ENCODE measurements at regions not wholly inside any gene's neighbourhood (a gene's known extent, or its start where the extent isn't known, plus 50 kb on each side); places are given as distances from the start of the nearest gene placed in this dataset.
A peak's percentile ranks its signal among the peaks of the same experiment; 100 is the strongest.

DNA sequence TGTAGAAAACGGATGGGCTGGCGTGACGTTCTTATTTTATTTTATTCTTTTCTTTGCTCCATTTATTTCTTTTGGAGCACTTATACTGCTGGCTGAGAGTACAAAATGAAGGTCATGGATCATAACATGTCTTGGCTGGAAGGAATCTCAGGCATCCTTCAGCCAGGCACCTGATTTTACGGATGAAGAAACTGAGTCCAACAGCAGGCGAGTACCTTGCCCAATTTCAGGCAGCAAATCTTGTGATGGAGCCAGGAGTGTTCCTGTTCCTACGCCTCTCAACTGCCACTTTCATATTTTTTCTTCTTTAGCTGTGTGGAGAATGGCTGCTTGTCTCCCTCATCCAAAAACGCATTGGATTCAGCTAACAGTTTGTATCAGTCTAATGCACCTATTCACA is 332.1 kb upstream of the IGFBP7 start:
- H3K4me3 ChIP-seq (ENCODE audit: low read depth, low read length), result no peak overlapping the region
- TF ChIP-seq, protein P1, sequence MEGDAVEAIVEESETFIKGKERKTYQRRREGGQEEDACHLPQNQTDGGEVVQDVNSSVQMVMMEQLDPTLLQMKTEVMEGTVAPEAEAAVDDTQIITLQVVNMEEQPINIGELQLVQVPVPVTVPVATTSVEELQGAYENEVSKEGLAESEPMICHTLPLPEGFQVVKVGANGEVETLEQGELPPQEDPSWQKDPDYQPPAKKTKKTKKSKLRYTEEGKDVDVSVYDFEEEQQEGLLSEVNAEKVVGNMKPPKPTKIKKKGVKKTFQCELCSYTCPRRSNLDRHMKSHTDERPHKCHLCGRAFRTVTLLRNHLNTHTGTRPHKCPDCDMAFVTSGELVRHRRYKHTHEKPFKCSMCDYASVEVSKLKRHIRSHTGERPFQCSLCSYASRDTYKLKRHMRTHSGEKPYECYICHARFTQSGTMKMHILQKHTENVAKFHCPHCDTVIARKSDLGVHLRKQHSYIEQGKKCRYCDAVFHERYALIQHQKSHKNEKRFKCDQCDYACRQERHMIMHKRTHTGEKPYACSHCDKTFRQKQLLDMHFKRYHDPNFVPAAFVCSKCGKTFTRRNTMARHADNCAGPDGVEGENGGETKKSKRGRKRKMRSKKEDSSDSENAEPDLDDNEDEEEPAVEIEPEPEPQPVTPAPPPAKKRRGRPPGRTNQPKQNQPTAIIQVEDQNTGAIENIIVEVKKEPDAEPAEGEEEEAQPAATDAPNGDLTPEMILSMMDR (IDR thresholded peaks at IDR 0.05; ENCODE audit: control insufficient read depth, extremely low read depth, insufficient read depth), result no peak
- DNase-seq (ENCODE audit: low read depth), result no peak

- TF ChIP-seq, protein P1 (IDR thresholded peaks at IDR 0.05; ENCODE audit: control insufficient read depth, extremely low read depth, insufficient read depth), result no peak
- DNase-seq (ENCODE audit: low read depth), result no peak
- no peak overlapping the region for H3K4me3 ChIP-seq (ENCODE audit: low read depth, low read length)
These were observed 327.5 kb upstream of the IGFBP7 start for GRCh38 chr4:57437649-57438048.

DNA sequence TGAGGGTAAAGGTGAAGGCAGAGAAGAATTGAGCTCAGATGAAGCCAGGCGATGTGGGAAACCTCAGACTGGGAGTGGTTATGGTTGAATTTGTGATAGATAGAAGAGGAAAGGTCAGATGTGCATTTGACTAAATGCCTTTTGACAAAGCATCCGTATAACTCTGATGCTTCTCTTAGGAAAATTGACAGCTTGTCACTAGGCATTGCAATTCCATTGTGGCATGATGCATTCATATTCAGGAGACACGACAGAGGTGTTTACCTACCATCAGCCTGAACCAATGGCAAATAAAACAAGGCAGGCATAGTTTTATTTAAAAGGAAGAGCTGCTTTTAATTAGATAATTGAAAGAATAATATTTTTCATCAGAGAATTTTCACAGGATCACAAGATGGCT is 325.1 kb upstream of the IGFBP7 start:
- H3K4me3 ChIP-seq (ENCODE audit: low read depth, low read length), result no peak overlapping the region
- TF ChIP-seq, protein P1 (IDR thresholded peaks at IDR 0.05; ENCODE audit: control insufficient read depth, extremely low read depth, insufficient read depth), result no peak
- DNase-seq (ENCODE audit: low read depth), result no peak

GRCh38 chr4:57430726-57431125 is 320.5 kb upstream of the IGFBP7 start:
- H3K4me3 ChIP-seq (ENCODE audit: low read depth, low read length), result no peak overlapping the region
- TF ChIP-seq, protein P1 (IDR thresholded peaks at IDR 0.05; ENCODE audit: control insufficient read depth, extremely low read depth, insufficient read depth), result no peak
- peak; percentile 71 for DNase-seq (ENCODE audit: low read depth)

- TF ChIP-seq, protein P1 (IDR thresholded peaks at IDR 0.05; ENCODE audit: control insufficient read depth, extremely low read depth, insufficient read depth), result peak; percentile 90
- peak; percentile 58 for DNase-seq (ENCODE audit: low read depth)
- no peak overlapping the region for H3K4me3 ChIP-seq (ENCODE audit: low read depth, low read length)
These were observed 316.7 kb upstream of the IGFBP7 start for GRCh38 chr4:57426779-57427395.

GRCh38 chr4:57425610-57426009 is 315.4 kb upstream of the IGFBP7 start:
- TF ChIP-seq, protein P1 (IDR thresholded peaks at IDR 0.05; ENCODE audit: control insufficient read depth, extremely low read depth, insufficient read depth), result no peak
- H3K4me3 ChIP-seq (ENCODE audit: low read depth, low read length), result no peak overlapping the region
- DNase-seq (ENCODE audit: low read depth), result no peak

Data from LNCaP clone FGC (cell line).